ENCODE measurements at regions not wholly inside any gene's neighbourhood (a gene's known extent, or its start where the extent isn't known, plus 50 kb on each side); places are given as distances from the start of the nearest gene placed in this dataset.

DNA sequence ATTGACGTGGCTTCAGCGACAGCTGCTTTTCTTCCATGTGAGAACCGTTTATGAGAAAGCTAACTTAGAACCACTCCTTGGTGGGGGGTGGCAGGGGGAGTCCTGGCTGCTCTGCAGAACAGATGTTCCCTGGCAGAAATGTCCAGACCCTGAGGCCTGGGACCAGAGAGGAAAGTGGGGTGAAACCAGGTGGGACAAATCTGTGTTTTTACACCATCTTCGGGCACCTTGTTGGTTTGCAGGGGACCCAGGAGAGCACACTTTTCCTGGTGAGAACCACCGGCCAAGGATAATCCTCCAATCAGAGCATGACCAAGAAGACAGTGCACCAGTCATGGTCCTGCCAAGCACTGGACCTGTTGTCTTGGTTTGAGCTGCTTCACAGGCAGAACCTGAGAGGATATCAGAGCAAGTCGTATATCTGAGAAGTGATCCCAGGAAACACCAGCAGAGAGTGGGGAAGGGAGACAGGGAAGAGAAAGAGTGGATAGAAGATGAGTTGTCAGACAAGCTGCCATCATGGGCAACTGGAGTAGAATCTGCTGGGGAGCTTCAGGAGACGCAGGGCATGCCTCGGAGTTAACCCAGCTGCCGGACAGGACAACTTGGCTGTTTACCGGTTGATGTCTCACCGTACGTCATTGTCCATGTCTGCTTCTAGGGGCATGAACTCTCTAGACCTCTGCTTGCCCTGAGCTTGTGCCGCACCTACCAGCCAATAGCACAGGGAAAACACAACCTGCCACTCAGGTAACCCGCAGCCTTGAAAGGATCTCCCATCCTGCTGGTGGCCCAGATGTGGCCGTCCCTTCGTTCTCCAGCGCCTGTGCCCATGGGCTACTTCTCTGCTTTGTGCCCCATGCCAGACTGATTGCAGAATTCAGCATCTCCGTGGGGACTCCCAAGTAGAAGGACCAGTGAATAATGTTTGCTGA, 178.4 kb upstream of the MVB12B start:
- no peaks in the 10 kb centered on the region for H3K36me3 Mint-ChIP-seq (ENCODE audit: low read depth)
- peaks cover 2% of the 10 kb centered on the region for H3K4me1 Mint-ChIP-seq (ENCODE audit: low read depth)
- H3K27me3 Mint-ChIP-seq (ENCODE audit: low read depth) = peaks cover 16% of the 10 kb centered on the region
- H3K27ac Mint-ChIP-seq = no peak overlapping the region
- DNase-seq (ENCODE audit: low spot score) = peak; percentile 4
- no peaks in the 10 kb centered on the region for H3K9me3 Mint-ChIP-seq
- intact Hi-C loops (cut with micrococcal nuclease) = no loop called here
- no peak overlapping the region for H3K4me3 Mint-ChIP-seq (ENCODE audit: low read depth)

DNA sequence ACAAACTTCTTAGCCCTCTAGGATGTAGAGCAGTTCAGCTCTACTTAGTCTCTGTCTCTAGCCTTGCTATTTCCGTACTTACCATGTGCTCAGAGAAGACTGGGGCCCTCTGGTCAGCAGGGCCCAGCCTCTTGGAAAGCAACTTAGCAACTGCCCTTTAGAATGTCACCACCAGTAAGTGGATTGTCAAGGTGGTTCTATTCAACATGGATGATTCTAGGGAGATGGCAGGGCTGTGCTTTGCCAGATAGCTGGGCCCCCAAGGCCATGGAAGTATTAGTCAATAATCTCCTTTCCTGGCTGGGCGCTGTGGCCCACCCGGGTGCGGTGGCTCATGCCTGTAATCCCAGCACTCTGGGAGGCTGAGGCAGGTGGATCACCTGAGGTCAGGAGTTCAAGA, 177.6 kb upstream of the MVB12B start:
- Mint-ChIP-seq H3K4me3 (ENCODE audit: low read depth) (no peak overlapping the region), H3K4me1 (ENCODE audit: low read depth) (peaks cover 2% of the 10 kb centered on the region), H3K36me3 (ENCODE audit: low read depth) (no peaks in the 10 kb centered on the region), H3K27ac (no peak overlapping the region), H3K9me3 (no peaks in the 10 kb centered on the region), H3K27me3 (ENCODE audit: low read depth) (peaks cover 16% of the 10 kb centered on the region)
- intact Hi-C loops (cut with micrococcal nuclease) = no loop called here
- no peak for DNase-seq (ENCODE audit: low spot score)

DNA sequence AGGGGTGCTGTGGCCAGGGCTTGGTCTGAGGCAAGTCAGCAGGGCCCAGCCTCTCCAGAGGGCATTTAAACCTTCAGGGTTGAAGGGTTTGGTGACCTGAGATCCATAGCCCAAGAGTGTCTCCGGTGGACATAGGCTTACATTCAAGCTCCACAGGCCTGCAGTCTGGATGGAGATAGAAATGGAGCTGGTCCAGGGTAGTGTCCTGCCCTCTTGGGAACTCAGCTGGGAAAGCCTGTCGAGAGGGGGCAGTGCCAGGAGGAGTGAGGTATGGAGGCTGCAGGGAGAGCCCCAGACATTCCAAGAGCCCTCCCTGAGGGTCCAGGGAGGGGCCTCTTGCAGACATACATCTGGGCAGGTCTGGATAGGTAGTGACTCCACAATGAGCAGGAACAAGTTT, 177.0 kb upstream of the MVB12B start:
- H3K4me1 Mint-ChIP-seq (ENCODE audit: low read depth) = peaks cover 2% of the 10 kb centered on the region
- H3K27me3 Mint-ChIP-seq (ENCODE audit: low read depth) = peaks cover 12% of the 10 kb centered on the region
- no peak overlapping the region for H3K27ac Mint-ChIP-seq
- no peaks in the 10 kb centered on the region for H3K36me3 Mint-ChIP-seq (ENCODE audit: low read depth)
- no peaks in the 10 kb centered on the region for H3K9me3 Mint-ChIP-seq
- DNase-seq (ENCODE audit: low spot score) = no peak
- no peak overlapping the region for H3K4me3 Mint-ChIP-seq (ENCODE audit: low read depth)
- intact Hi-C loops (cut with micrococcal nuclease) = no loop called here

GRCh38 chr9:126150411-126151030, 176.1 kb upstream of the MVB12B start:
- Mint-ChIP-seq H3K36me3 (ENCODE audit: low read depth) (no peaks in the 10 kb centered on the region), H3K4me3 (ENCODE audit: low read depth) (no peak overlapping the region), H3K9me3 (no peaks in the 10 kb centered on the region), H3K27me3 (ENCODE audit: low read depth) (peaks cover 11% of the 10 kb centered on the region), H3K4me1 (ENCODE audit: low read depth) (peaks cover 2% of the 10 kb centered on the region), H3K27ac (no peak overlapping the region)
- intact Hi-C loops (cut with micrococcal nuclease) = no loop called here
- peak; percentile 0 for DNase-seq (ENCODE audit: low spot score)

DNA sequence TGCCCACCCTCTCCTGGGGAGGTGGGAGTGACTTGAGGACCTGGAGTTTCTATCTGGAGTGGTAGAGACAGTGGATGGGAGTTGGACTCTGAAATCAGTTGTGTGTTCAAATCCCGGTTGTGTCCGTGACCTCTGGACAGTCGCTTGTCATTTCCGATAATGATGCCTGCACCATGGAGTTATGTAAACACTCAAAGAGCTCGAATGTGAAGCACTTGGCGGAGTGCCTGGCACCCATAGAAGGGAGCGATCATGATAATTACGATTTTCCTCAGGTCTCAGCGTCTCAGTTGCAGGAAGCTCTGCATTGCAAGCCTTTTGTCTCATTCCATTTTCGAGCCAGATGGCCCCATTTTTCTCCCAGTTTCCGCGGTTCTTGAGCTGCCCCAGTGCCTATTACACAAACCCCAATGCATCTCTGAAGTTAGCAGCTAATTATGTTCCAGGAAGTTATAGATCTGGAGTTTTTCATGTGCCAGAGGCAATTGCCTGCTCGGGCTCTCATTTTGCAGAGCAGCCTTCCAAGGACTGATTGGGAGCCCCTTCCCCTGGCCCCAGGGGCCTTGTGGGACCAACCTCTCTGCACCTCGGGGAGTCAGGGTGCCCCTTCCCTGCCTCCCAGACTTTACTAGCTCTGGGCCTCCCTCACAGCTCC, 175.5 kb upstream of the MVB12B start:
- intact Hi-C loops (cut with micrococcal nuclease) = no loop called here
- Mint-ChIP-seq H3K4me1 (ENCODE audit: low read depth) (peaks cover under 1% of the 10 kb centered on the region), H3K36me3 (ENCODE audit: low read depth) (no peaks in the 10 kb centered on the region), H3K27ac (no peak overlapping the region), H3K27me3 (ENCODE audit: low read depth) (peaks cover 8% of the 10 kb centered on the region), H3K4me3 (ENCODE audit: low read depth) (no peak overlapping the region), H3K9me3 (no peaks in the 10 kb centered on the region)
- peak; percentile 1 for DNase-seq (ENCODE audit: low spot score)

GRCh38 chr9:126151686-126152134, 174.9 kb upstream of the MVB12B start:
- Mint-ChIP-seq H3K27ac (no peak overlapping the region), H3K27me3 (ENCODE audit: low read depth) (peaks cover 5% of the 10 kb centered on the region), H3K4me3 (ENCODE audit: low read depth) (no peak overlapping the region), H3K4me1 (ENCODE audit: low read depth) (no peaks in the 10 kb centered on the region), H3K9me3 (no peaks in the 10 kb centered on the region), H3K36me3 (ENCODE audit: low read depth) (no peaks in the 10 kb centered on the region)
- intact Hi-C loops (cut with micrococcal nuclease) = no loop called here
- DNase-seq (ENCODE audit: low spot score) = peak; percentile 5

- H3K27ac Mint-ChIP-seq = no peak overlapping the region
- no peak overlapping the region for H3K4me3 Mint-ChIP-seq (ENCODE audit: low read depth)
- DNase-seq (ENCODE audit: low spot score) = no peak
- no peaks in the 10 kb centered on the region for H3K36me3 Mint-ChIP-seq (ENCODE audit: low read depth)
- no peaks in the 10 kb centered on the region for H3K4me1 Mint-ChIP-seq (ENCODE audit: low read depth)
- peaks cover 3% of the 10 kb centered on the region for H3K27me3 Mint-ChIP-seq (ENCODE audit: low read depth)
- H3K9me3 Mint-ChIP-seq = no peaks in the 10 kb centered on the region
- intact Hi-C loops (cut with micrococcal nuclease) = no loop called here
These were observed 173.8 kb upstream of the MVB12B start for GRCh38 chr9:126152622-126153362.

DNA sequence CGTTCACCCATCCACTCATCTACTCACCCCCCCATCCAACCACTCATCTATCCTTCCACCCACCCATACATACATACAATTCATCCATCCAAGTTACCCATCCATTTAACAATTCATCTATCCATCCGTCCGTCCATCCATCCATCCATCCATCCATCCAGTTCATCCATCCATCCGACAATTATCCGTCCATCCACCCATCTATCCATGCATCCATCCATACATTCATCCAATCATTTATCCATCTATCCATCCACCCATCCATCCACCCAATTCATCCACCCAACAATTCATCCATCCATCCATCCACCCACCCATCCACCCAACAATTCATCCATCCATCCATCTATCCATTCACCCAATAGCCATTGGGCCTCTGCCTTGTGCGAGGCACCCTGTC, 173.2 kb upstream of the MVB12B start:
- H3K4me3 Mint-ChIP-seq (ENCODE audit: low read depth) = no peak overlapping the region
- no peaks in the 10 kb centered on the region for H3K36me3 Mint-ChIP-seq (ENCODE audit: low read depth)
- no peak overlapping the region for H3K27ac Mint-ChIP-seq
- no peaks in the 10 kb centered on the region for H3K9me3 Mint-ChIP-seq
- intact Hi-C loops (cut with micrococcal nuclease) = no loop called here
- H3K27me3 Mint-ChIP-seq (ENCODE audit: low read depth) = peaks cover 3% of the 10 kb centered on the region
- no peaks in the 10 kb centered on the region for H3K4me1 Mint-ChIP-seq (ENCODE audit: low read depth)
- peak; percentile 5 for DNase-seq (ENCODE audit: low spot score)

- Mint-ChIP-seq H3K4me1 (ENCODE audit: low read depth) (no peaks in the 10 kb centered on the region), H3K9me3 (no peaks in the 10 kb centered on the region), H3K27me3 (ENCODE audit: low read depth) (no peaks in the 10 kb centered on the region), H3K4me3 (ENCODE audit: low read depth) (no peak overlapping the region), H3K27ac (no peak overlapping the region), H3K36me3 (ENCODE audit: low read depth) (no peaks in the 10 kb centered on the region)
- no peak for DNase-seq (ENCODE audit: low spot score)
- intact Hi-C loops (cut with micrococcal nuclease) = no loop called here
These were observed 172.3 kb upstream of the MVB12B start for GRCh38 chr9:126154182-126154827.

DNA sequence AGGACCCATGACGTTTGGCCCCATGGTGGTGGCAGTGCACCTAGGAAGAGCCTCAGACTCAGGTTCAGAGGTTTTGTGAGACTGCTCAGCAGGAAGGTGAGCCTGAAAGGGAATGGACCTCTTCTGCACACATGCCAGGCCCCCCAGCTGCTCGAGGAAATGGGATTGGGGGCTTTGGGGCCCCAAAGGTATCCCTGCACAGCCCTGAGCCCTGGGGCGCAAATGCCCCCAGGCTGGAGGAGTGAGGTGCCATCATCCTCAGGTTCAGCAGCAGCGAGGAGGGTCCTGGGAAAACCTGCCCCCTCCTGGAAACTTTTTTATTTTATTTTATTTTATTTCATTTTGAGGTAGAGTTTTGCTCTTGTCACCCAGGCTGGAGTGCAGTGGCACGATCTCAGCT, 171.8 kb upstream of the MVB12B start:
- H3K4me3 Mint-ChIP-seq (ENCODE audit: low read depth) = no peak overlapping the region
- H3K27ac Mint-ChIP-seq = no peak overlapping the region
- H3K4me1 Mint-ChIP-seq (ENCODE audit: low read depth) = no peaks in the 10 kb centered on the region
- no peaks in the 10 kb centered on the region for H3K9me3 Mint-ChIP-seq
- no peaks in the 10 kb centered on the region for H3K36me3 Mint-ChIP-seq (ENCODE audit: low read depth)
- H3K27me3 Mint-ChIP-seq (ENCODE audit: low read depth) = no peaks in the 10 kb centered on the region
- intact Hi-C loops (cut with micrococcal nuclease) = no loop called here
- DNase-seq (ENCODE audit: low spot score) = no peak

DNA sequence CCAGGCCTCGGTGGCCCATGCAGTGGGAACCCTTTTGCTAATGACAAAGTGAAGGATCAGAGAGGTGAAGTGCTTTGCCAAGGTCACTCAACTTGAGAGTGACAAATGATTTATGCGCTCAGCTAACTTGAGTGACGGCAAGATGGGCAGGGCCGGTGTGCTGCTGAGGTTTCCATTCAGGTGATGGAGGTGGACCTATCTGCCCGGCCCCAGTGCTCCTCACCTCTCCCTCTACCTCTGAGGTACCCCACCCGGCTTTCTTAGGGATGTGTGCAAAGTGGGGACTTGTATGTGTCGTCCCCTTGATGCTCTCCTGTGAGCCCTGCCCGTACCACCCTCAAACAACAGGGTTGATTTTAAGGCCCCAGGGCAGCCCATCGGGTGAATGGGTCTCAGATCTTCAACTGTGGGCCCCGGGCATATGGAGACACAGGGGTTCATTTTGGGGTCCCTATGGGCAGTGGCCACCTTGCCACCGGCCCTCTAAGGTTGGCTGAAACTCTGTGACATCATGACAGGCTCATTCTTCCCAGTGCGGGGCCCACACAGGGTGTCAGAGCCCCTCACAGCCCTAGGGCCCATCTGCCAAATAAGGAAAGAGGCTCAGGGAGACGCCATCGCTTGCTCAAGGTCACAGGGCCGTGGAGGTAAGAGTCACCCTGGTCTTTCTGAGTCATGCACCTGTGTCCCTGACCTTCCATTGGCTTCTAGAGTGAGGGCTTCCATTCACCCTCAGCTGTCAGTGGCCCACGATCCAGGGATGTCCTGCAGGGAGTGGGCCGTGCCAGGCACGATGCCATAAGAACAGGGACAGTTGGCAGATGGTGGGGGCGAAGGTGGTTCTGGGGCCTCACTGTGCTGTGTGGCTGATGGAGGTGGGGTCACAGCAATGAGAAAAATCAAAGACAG, 170.6 kb upstream of the MVB12B start:
- H3K36me3 Mint-ChIP-seq (ENCODE audit: low read depth) = no peaks in the 10 kb centered on the region
- H3K27ac Mint-ChIP-seq = no peak overlapping the region
- no peaks in the 10 kb centered on the region for H3K9me3 Mint-ChIP-seq
- DNase-seq (ENCODE audit: low spot score) = no peak
- H3K27me3 Mint-ChIP-seq (ENCODE audit: low read depth) = no peaks in the 10 kb centered on the region
- intact Hi-C loops (cut with micrococcal nuclease) = no loop called here
- no peak overlapping the region for H3K4me3 Mint-ChIP-seq (ENCODE audit: low read depth)
- H3K4me1 Mint-ChIP-seq (ENCODE audit: low read depth) = no peaks in the 10 kb centered on the region

Data from activated T-helper 2 cell treated with anti-CD3 and anti-CD28 coated beads, Interferon-gamma antibody, Interleukin-2, Interleukin-4, amounts not matched to agents 10 μg/mL and 5 μg/mL and 100 μg/mL, durations not matched to agents 14 hours and 24 hours and 36 hours (primary cell).